H1 (cell line): ENCODE measurements at regions not wholly inside any gene's neighbourhood (a gene's known extent, or its start where the extent isn't known, plus 50 kb on each side); places are given as distances from the start of the nearest gene placed in this dataset.

ENCODE experiments used
- BCL11A ChIP-seq, 2 experiments: IDR thresholded peaks; one replicate each; pipeline ENCODE4 v1.6.1; 2011; ENCODE audit warnings: low read depth in 2 of 2, low read length in 2 of 2, mild to moderate bottlenecking in 2 of 2
- CTCF ChIP-seq, 3 experiments: IDR thresholded peaks; 1 replicate in 2 of 3; 2 replicates in 1 of 3; pipeline versions ENCODE4 v1.5.1 to v1.6.1; 2011; ENCODE audit warnings: low read length in 3 of 3, mild to moderate bottlenecking in 3 of 3, inconsistent platforms in 2 of 3, low read depth in 1 of 3, moderate library complexity in 1 of 3; ENCODE audit not compliant: insufficient read depth in 1 of 3; ENCODE audit errors: control extremely low read depth in 1 of 3
- EP300 ChIP-seq, 2 experiments: IDR thresholded peaks; 1 replicate in 1 of 2; 2 replicates in 1 of 2; pipeline ENCODE4 v1.6.1; 2011 to 2012; ENCODE audit warnings: low read depth in 2 of 2, low read length in 2 of 2, mild to moderate bottlenecking in 2 of 2, borderline replicate concordance in 1 of 2, inconsistent platforms in 1 of 2, moderate library complexity in 1 of 2
- GABPA ChIP-seq: IDR thresholded peaks from 2 replicates; pipeline ENCODE4 v1.6.1; 2011; ENCODE audit warnings: mild to moderate bottlenecking, low read length, moderate library complexity, borderline replicate concordance; ENCODE audit not compliant: insufficient read depth
- NRF1 ChIP-seq: IDR thresholded peaks from 2 replicates; pipeline ENCODE4 v1.6.1; 2011; ENCODE audit warnings: mild to moderate bottlenecking, low read depth, low read length, improper control_type of control experiment
- PHF8 ChIP-seq: fragments of 200-600 bp; sonication (generic); conservative IDR thresholded peaks from 2 replicates; pipeline ENCODE4 v1.7.1; 2012; ENCODE audit warnings: low read depth, mild to moderate bottlenecking, inconsistent platforms, low read length, moderate library complexity
- POLR2A ChIP-seq, 2 experiments: IDR thresholded peaks; 1 replicate in 1 of 2; 2 replicates in 1 of 2; pipeline ENCODE4 v1.6.1; 2011; ENCODE audit warnings: low read depth in 2 of 2, low read length in 2 of 2, mild to moderate bottlenecking in 2 of 2; ENCODE audit errors: control extremely low read depth in 1 of 2
- POLR2AphosphoS5 ChIP-seq: IDR thresholded peaks from 2 replicates; pipeline ENCODE4 v1.6.1; 2011; ENCODE audit warnings: low read depth, low read length
- RFX5 ChIP-seq: IDR thresholded peaks from 2 replicates; pipeline ENCODE4 v1.6.1; 2011; ENCODE audit warnings: low read depth, low read length, improper control_type of control experiment, borderline replicate concordance
- TAF1 ChIP-seq: IDR thresholded peaks from 2 replicates; pipeline ENCODE4 v1.6.1; 2011; ENCODE audit warnings: mild to moderate bottlenecking, low read depth, low read length
- TAF7 ChIP-seq: optimal IDR thresholded peaks from 2 replicates; pipeline ENCODE3; 2011; ENCODE audit warnings: low read depth, mild to moderate bottlenecking, inconsistent platforms, low read length, moderate library complexity, borderline replicate concordance
- TEAD4 ChIP-seq: IDR thresholded peaks from 2 replicates; pipeline ENCODE4 v1.6.1; 2012; ENCODE audit warnings: low read depth, low read length, inconsistent platforms, mixed read lengths
- USF2 ChIP-seq: IDR thresholded peaks from 2 replicates; pipeline ENCODE4 v1.6.1; 2011; ENCODE audit warnings: low read length, improper control_type of control experiment
- YY1 ChIP-seq: IDR thresholded peaks from 2 replicates; pipeline ENCODE4 v1.6.1; 2011; ENCODE audit warnings: low read depth, mild to moderate bottlenecking, low read length

GRCh38 chr14:84234281-84234680 lies 1295.7 kb upstream of the FLRT2 start:
- TF ChIP-seq YY1 (no peak), RFX5 (no peak), CTCF (IDR thresholded peaks at IDR 0.05; ENCODE audit: control extremely low read depth in 1 of 3, insufficient read depth in 1 of 3, low read depth in 1 of 3, low read length in 3 of 3) (no peak), TAF7 (no peak), PHF8 (no peak), USF2 (no peak), EP300 (IDR thresholded peaks at IDR 0.05; ENCODE audit: borderline replicate concordance in 1 of 2, low read depth in 2 of 2, low read length in 2 of 2) (no peak), POLR2A (IDR thresholded peaks at IDR 0.05; ENCODE audit: control extremely low read depth in 1 of 2, low read depth in 2 of 2, low read length in 2 of 2) (no peak), TAF1 (no peak), POLR2AphosphoS5 (no peak), NRF1 (no peak), BCL11A (IDR thresholded peaks at IDR 0.05; ENCODE audit: low read depth in 2 of 2, low read length in 2 of 2) (no peak), TEAD4 (no peak), GABPA (no peak)
